ENCODE measurements at regions not wholly inside any gene's neighbourhood (a gene's known extent, or its start where the extent isn't known, plus 50 kb on each side); places are given as distances from the start of the nearest gene placed in this dataset.

DNA sequence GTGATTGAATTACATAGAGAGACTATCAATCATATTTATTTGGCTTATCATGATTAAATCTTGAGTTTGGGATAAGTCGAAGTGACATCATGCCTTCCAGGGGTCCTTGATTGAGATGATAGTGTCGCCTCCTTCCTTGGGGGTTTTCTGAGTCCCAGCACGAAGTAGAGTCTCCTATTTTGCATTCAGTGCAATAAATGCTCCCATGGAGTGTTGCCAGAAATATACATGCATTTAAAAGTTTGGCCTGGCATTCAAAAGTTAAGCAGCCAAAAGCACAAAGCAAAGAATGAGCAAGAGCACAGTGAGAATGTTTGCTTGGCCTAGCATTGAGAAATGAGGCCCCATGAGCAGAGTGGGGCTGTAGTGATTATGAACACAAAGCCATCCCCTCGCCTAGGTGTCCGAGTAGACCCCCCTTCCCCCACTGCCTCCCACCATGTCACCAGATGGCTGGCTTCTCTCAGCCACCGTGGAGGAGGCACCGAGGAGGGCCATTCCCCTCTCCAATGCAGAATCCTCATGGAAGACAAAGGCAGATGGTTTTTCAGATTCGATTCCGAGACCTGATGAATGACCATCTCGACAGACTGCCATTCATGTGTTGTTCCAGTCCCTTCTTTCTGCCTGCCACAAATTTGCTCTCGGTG is 58.8 kb upstream of the UBL3 start:
- TF ChIP-seq, protein P1, sequence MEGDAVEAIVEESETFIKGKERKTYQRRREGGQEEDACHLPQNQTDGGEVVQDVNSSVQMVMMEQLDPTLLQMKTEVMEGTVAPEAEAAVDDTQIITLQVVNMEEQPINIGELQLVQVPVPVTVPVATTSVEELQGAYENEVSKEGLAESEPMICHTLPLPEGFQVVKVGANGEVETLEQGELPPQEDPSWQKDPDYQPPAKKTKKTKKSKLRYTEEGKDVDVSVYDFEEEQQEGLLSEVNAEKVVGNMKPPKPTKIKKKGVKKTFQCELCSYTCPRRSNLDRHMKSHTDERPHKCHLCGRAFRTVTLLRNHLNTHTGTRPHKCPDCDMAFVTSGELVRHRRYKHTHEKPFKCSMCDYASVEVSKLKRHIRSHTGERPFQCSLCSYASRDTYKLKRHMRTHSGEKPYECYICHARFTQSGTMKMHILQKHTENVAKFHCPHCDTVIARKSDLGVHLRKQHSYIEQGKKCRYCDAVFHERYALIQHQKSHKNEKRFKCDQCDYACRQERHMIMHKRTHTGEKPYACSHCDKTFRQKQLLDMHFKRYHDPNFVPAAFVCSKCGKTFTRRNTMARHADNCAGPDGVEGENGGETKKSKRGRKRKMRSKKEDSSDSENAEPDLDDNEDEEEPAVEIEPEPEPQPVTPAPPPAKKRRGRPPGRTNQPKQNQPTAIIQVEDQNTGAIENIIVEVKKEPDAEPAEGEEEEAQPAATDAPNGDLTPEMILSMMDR (IDR thresholded peaks at IDR 0.05): no peak
- TF ChIP-seq POLR2A (IDR thresholded peaks at IDR 0.05): no peak
